PC-9 (cell line): ENCODE measurements at regions not wholly inside any gene's neighbourhood (a gene's known extent, or its start where the extent isn't known, plus 50 kb on each side); places are given as distances from the start of the nearest gene placed in this dataset.

Source experiments
- BruUV-seq: library from RNA; stranded (reverse); fragments of 400-500 nt; replicated peaks from 2 replicates; lab custom pipeline; 2021; lab: Mats Ljungman, UMichigan
- CTCF ChIA-PET: fragments of 300-600 bp; sonication (Branson Sonifier 250); formaldehyde crosslinking; loops from one replicate; lab custom pipeline; 2022; ENCODE audit warnings: antibody characterized with exemption; lab: Charles Lee
- POLR2A ChIA-PET: fragments of 300-600 bp; sonication (Branson Sonifier 250); formaldehyde crosslinking; loops from one replicate; lab custom pipeline; 2022; ENCODE audit warnings: antibody characterized with exemption; ENCODE audit not compliant: unreplicated experiment; lab: Charles Lee
- DNase-seq, 2 experiments: peaks; one replicate each; pipeline versions ENCODE4 v3.0.0 to v3.0.0-alpha.2; 2015 to 2022; ENCODE audit warnings: mixed read lengths in 1 of 2
- H2AFZ ChIP-seq: fragments of 200-600 bp; sonication (generic); 2 replicates; pipeline ENCODE4 v1.8.1; 2017; ENCODE audit warnings: antibody characterized with exemption
- H3F3A ChIP-seq: fragments of 200-600 bp; sonication (generic); 2 replicates; pipeline ENCODE4 v1.8.1; 2017; ENCODE audit warnings: antibody characterized with exemption, mild to moderate bottlenecking, low read depth; ENCODE audit not compliant: insufficient read depth
- H3K27ac ChIP-seq: fragments of 200-600 bp; sonication (generic); 2 replicates; pipeline ENCODE4 v1.6.1; 2016; ENCODE audit warnings: mixed run types
- H3K27me3 ChIP-seq: fragments of 200-600 bp; sonication (generic); 2 replicates; pipeline ENCODE4 v1.6.1; 2016; ENCODE audit warnings: low read depth, mixed run types; ENCODE audit not compliant: insufficient read depth
- H3K36me3 ChIP-seq: fragments of 200-600 bp; sonication (generic); 2 replicates; pipeline ENCODE4 v1.6.1; 2016; ENCODE audit warnings: low read depth, mixed run types
- H3K4me1 ChIP-seq: fragments of 200-600 bp; sonication (generic); replicated peaks from 2 replicates; pipeline ENCODE4 v1.6.1; 2016; ENCODE audit warnings: mixed run types; ENCODE audit not compliant: insufficient read depth
- H3K4me2 ChIP-seq: fragments of 200-600 bp; sonication (generic); 2 replicates; pipeline ENCODE4 v1.6.1; 2017; ENCODE audit warnings: mixed run types
- H3K4me3 ChIP-seq: fragments of 200-600 bp; sonication (generic); 2 replicates; pipeline ENCODE4 v1.6.1; 2016; ENCODE audit warnings: mixed run types
- H3K79me2 ChIP-seq: fragments of 200-600 bp; sonication (generic); 2 replicates; pipeline ENCODE4 v1.6.1; 2017; ENCODE audit warnings: low read depth, mixed run types
- H3K9me2 ChIP-seq: fragments of 200-600 bp; sonication (generic); 2 replicates; pipeline ENCODE4 v1.8.1; 2017; ENCODE audit warnings: mild to moderate bottlenecking; ENCODE audit not compliant: insufficient read depth
- H3K9me3 ChIP-seq: fragments of 200-600 bp; sonication (generic); 2 replicates; pipeline ENCODE4 v1.8.1; 2016; ENCODE audit warnings: low read depth; ENCODE audit not compliant: insufficient read depth
- H4K20me1 ChIP-seq: fragments of 200-600 bp; sonication (generic); 2 replicates; pipeline ENCODE4 v1.8.1; 2017; ENCODE audit not compliant: insufficient read depth
- CTCF ChIP-seq: fragments of 200-600 bp; sonication (generic); conservative IDR thresholded peaks from 2 replicates; pipeline ENCODE4 v1.6.1; 2017; ENCODE audit warnings: mixed run types, antibody characterized with exemption, mild to moderate bottlenecking, moderate library complexity
- EZH2 ChIP-seq: fragments of 200-600 bp; sonication (generic); IDR thresholded peaks from 2 replicates; pipeline ENCODE4 v1.8.0; 2017; ENCODE audit warnings: antibody characterized with exemption, low read depth
- intact Hi-C: fragments of 100-400 bp; cut with micrococcal nuclease; formaldehyde crosslinking; loops from one replicate; pipeline ENCODE4 v1.10.0; 2022; ENCODE audit not compliant: unreplicated experiment

- ChIA-PET POLR2A (no interaction called here), CTCF (no interaction called here)
- BruUV-seq = no TSS peak
- H3K9me3 ChIP-seq = no peaks in the 10 kb centered on the region
- no peak for DNase-seq
- H3F3A ChIP-seq = no peaks in the 10 kb centered on the region
- H3K4me2 ChIP-seq = no peak overlapping the region
- no peak for TF ChIP-seq CTCF
- TF ChIP-seq EZH2 = no peak
- no peaks in the 10 kb centered on the region for H3K9me2 ChIP-seq
- no peak overlapping the region for H3K27ac ChIP-seq
- no peak overlapping the region for H2AFZ ChIP-seq
- intact Hi-C loops = no loop called here
- no peaks in the 10 kb centered on the region for H3K79me2 ChIP-seq
- 0 out of 2 replicates have a peak, but pooled peaks cover 3% of the 10 kb centered on the region for H4K20me1 ChIP-seq
- H3K4me3 ChIP-seq = no peak overlapping the region
- 0 out of 2 replicates have a peak, but pooled peaks cover 2% of the 10 kb centered on the region for H3K27me3 ChIP-seq
- H3K36me3 ChIP-seq = no peaks in the 10 kb centered on the region
- H3K4me1 ChIP-seq = no peaks in the 10 kb centered on the region
These were observed 62.0 kb downstream of the CAVIN4 start for GRCh38 chr9:100639854-100640253.

GRCh38 chr9:100640447-100641050 lies 62.7 kb downstream of the CAVIN4 start:
- TF ChIP-seq CTCF (no peak), EZH2 (no peak)
- CTCF ChIA-PET = no interaction called here

GRCh38 chr9:100641166-100641565 lies 63.3 kb downstream of the CAVIN4 start:
- POLR2A ChIA-PET = interaction anchor here (0.6 kb wide), 1 partner anchor 573 kb away, joined by 3 read pairs; no protein-coding TSS in a partner anchor

More at GRCh38 chr9:100640447-100641050, 62.7 kb downstream of the CAVIN4 start:
- H3F3A ChIP-seq = no peaks in the 10 kb centered on the region
- H2AFZ ChIP-seq = no peak overlapping the region
- no peaks in the 10 kb centered on the region for H3K9me3 ChIP-seq
- H3K27ac ChIP-seq = no peak overlapping the region
- no peaks in the 10 kb centered on the region for H3K27me3 ChIP-seq
- POLR2A ChIA-PET = interaction anchor here (0.6 kb wide), 1 partner anchor 574 kb away, joined by 3 read pairs; no protein-coding TSS in a partner anchor
- H3K9me2 ChIP-seq = no peaks in the 10 kb centered on the region
- intact Hi-C loops = no loop called here
- H4K20me1 ChIP-seq = 0 out of 2 replicates have a peak, but pooled peaks cover 3% of the 10 kb centered on the region
- no peak for DNase-seq
- no peaks in the 10 kb centered on the region for H3K79me2 ChIP-seq
- no peak overlapping the region for H3K4me3 ChIP-seq
- no TSS peak for BruUV-seq
- no peaks in the 10 kb centered on the region for H3K4me1 ChIP-seq
- no peaks in the 10 kb centered on the region for H3K36me3 ChIP-seq
- H3K4me2 ChIP-seq = 0 out of 2 replicates have a peak overlapping the region, but pooled peaks have one; percentile 15

More at GRCh38 chr9:100641166-100641565, 63.3 kb downstream of the CAVIN4 start:
- H3K36me3 ChIP-seq = no peaks in the 10 kb centered on the region
- no peaks in the 10 kb centered on the region for H3K79me2 ChIP-seq
- H3F3A ChIP-seq = no peaks in the 10 kb centered on the region
- H4K20me1 ChIP-seq = 0 out of 2 replicates have a peak, but pooled peaks cover 3% of the 10 kb centered on the region
- no peaks in the 10 kb centered on the region for H3K27me3 ChIP-seq
- BruUV-seq = no TSS peak
- DNase-seq = no peak
- no peaks in the 10 kb centered on the region for H3K9me3 ChIP-seq
- TF ChIP-seq EZH2 (no peak), CTCF (no peak)
- no peak overlapping the region for H3K27ac ChIP-seq
- no peaks in the 10 kb centered on the region for H3K9me2 ChIP-seq
- H2AFZ ChIP-seq = no peak overlapping the region
- intact Hi-C loops = no loop called here
- CTCF ChIA-PET = no interaction called here
- no peaks in the 10 kb centered on the region for H3K4me1 ChIP-seq
- H3K4me2 ChIP-seq = no peak overlapping the region
- H3K4me3 ChIP-seq = no peak overlapping the region
